Brain microvascular endothelial cell (primary cell): ENCODE measurements at regions not wholly inside any gene's neighbourhood (a gene's known extent, or its start where the extent isn't known, plus 50 kb on each side); places are given as distances from the start of the nearest gene placed in this dataset.

Experiments
- DNase-seq: peaks from one replicate; pipeline ENCODE4 v3.0.0-alpha.2; 2020
- H3K27ac ChIP-seq: fragments of 250-450 bp; sonication (Bioruptor Pico); 2 replicates; pipeline ENCODE4 v1.5.1; 2020; ENCODE audit warnings: mild to moderate bottlenecking, moderate library complexity
- H3K27me3 ChIP-seq: fragments of 250-450 bp; sonication (Bioruptor Pico); replicated peaks from 2 replicates; pipeline ENCODE4 v1.5.1; 2020; ENCODE audit warnings: mild to moderate bottlenecking
- H3K36me3 ChIP-seq: fragments of 250-450 bp; sonication (Bioruptor Pico); replicated peaks from 2 replicates; pipeline ENCODE4 v1.5.1; 2020; ENCODE audit warnings: mild to moderate bottlenecking
- H3K4me3 ChIP-seq: 2 replicates; pipeline ENCODE4 v1.5.1; 2011; ENCODE audit warnings: low read depth, mild to moderate bottlenecking, control low read depth, low read length, moderate library complexity
- in situ Hi-C: cut with HindIII; loops from 2 replicates; pipeline ENCODE4 v1.10.0; 2017; ENCODE audit warnings: low sequenced_read_pairs, low pct_ligation_motif_present
- TF ChIP-seq, protein P1 (sequence below): IDR thresholded peaks from 2 replicates; pipeline ENCODE4 v1.5.1; 2011; ENCODE audit warnings: low read depth, mild to moderate bottlenecking, moderate library complexity, low read length, control low read depth, inconsistent platforms; ENCODE audit errors: missing control alignments

DNA sequence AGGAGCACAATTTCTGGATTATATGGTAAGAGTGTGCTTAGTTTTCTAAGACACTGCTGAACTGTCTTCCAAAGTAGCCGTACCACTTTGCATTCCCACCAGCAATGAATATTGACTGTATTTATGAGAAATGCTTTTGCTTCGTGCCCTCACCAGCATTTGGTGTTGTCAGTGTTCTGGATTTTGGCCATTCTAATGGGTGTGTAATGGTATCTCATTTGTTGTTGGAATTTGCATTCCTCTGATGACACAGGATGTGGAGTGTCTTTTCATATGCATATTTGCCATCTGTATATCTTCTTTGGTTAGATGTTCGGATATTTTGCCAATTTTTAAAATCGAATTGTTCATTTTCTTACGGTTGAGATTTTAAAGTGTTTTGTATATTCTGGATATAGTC lies 558.5 kb upstream of the FZD8 start:
- TF ChIP-seq, protein P1, sequence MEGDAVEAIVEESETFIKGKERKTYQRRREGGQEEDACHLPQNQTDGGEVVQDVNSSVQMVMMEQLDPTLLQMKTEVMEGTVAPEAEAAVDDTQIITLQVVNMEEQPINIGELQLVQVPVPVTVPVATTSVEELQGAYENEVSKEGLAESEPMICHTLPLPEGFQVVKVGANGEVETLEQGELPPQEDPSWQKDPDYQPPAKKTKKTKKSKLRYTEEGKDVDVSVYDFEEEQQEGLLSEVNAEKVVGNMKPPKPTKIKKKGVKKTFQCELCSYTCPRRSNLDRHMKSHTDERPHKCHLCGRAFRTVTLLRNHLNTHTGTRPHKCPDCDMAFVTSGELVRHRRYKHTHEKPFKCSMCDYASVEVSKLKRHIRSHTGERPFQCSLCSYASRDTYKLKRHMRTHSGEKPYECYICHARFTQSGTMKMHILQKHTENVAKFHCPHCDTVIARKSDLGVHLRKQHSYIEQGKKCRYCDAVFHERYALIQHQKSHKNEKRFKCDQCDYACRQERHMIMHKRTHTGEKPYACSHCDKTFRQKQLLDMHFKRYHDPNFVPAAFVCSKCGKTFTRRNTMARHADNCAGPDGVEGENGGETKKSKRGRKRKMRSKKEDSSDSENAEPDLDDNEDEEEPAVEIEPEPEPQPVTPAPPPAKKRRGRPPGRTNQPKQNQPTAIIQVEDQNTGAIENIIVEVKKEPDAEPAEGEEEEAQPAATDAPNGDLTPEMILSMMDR, result no peak
- no peak overlapping the region for H3K4me3 ChIP-seq
- no peaks in the 10 kb centered on the region for H3K36me3 ChIP-seq
- no peaks in the 10 kb centered on the region for H3K27me3 ChIP-seq
- DNase-seq, result no peak
- in situ Hi-C loops, result no loop called here
- no peak overlapping the region for H3K27ac ChIP-seq

DNA sequence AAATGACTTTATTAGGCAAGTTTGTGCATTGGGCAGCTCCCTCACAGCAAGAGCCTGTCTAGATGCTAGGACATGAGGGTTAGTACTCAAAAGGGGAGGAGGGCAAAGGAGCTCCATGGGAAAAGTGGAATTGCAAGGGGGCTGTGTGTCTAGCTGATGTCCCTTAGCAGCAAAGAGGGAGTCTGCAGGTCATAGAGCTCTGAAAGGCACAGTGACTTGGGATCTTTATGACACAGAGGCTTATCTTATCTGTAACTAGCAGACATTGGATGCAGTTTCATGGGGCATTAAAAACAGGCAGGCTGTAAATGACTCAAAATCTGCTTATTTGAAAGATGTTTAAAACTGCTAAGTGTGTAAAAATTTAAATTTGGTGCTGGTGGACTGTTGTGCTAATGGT lies 556.2 kb upstream of the FZD8 start:
- no peak overlapping the region for H3K4me3 ChIP-seq
- H3K27me3 ChIP-seq, result no peaks in the 10 kb centered on the region
- in situ Hi-C loops, result no loop called here
- no peaks in the 10 kb centered on the region for H3K36me3 ChIP-seq
- no peak overlapping the region for H3K27ac ChIP-seq
- TF ChIP-seq, protein P1, result no peak
- DNase-seq, result no peak

DNA sequence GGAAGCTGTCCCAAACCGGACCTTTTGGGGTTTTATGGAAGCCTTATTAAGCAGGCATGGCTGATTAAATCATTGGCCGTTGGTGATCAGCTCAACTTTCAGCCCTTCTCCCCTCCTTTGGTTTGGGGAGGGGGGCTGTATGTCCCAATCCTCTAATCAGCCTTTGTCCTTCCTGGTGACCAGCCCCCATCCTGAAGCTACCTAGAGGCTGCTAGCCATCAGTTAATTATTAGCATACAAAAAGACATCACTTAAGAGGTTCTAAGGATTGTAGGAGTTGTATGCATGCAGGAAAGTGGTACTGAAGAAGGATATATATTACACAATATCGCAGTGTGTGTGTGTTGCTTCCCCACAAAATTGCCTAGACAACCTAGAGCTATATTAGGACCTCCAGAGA lies 553.3 kb upstream of the FZD8 start:
- Histone ChIP-seq H3K4me3 (no peak overlapping the region), H3K27me3 (no peaks in the 10 kb centered on the region), H3K36me3 (no peaks in the 10 kb centered on the region), H3K27ac (no peak overlapping the region)
- in situ Hi-C loops, result no loop called here
- DNase-seq, result no peak
- TF ChIP-seq, protein P1, result no peak

DNA sequence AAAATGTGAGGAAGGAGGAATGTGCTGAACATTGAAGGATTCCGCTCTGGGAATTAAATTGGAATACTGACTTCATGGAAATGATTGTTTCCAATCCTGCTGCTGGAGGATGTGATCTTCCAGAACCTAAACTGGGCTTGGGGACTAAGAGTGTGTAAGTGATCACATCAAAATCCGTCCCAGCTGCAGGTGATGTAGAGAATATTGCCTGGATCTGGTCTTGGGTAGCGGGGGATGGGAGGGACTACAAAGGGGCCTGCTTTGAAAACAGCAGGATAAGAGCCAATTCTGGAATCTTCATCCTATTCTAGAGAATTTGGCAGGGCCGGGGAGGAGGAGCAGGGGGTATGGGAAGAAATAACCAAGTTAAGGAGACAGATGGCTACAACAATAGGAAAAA lies 552.2 kb upstream of the FZD8 start:
- Histone ChIP-seq H3K36me3 (no peaks in the 10 kb centered on the region), H3K27me3 (no peaks in the 10 kb centered on the region), H3K27ac (no peak overlapping the region), H3K4me3 (no peak overlapping the region)
- in situ Hi-C loops, result no loop called here
- TF ChIP-seq, protein P1, result no peak
- DNase-seq, result no peak

DNA sequence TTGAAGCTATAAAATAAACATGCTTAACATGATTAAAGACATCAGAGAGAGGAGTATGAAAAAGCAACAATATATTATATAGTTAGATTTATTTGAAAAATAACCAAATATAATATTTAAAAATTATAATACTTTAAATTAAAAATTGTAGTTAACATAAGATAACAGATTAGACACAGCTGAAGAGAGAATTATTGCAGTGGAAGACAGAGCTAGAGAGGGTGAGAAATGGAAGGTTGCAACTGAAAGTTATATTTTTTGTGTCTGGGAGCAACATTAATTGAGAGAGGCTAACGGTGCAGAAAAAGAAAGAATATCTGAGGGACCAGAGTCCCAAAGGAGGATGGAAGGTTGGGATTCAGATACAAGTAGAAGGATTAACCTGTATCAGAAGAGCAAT lies 548.9 kb upstream of the FZD8 start:
- DNase-seq, result no peak
- H3K27me3 ChIP-seq, result no peaks in the 10 kb centered on the region
- in situ Hi-C loops, result no loop called here
- H3K36me3 ChIP-seq, result no peaks in the 10 kb centered on the region
- H3K4me3 ChIP-seq, result no peak overlapping the region
- TF ChIP-seq, protein P1, result no peak
- H3K27ac ChIP-seq, result no peak overlapping the region

DNA sequence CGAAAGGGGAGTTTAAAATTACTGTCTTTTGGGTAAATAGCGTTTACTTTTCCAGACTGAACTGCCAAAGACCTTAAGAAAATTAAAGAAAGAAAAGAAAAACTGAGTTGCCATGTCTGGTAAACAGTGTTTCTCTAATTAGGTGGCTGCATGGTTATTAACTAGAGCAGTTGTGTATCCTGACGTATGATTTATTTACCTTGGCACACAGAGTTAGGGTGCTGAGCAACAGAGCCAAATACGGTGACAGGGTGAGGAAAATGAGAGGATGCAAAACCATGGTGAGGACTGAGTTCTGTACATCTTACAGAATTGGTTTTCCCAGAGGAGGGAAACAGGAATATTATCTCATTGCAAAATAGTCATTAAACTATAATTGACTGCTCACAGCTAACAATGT lies 546.4 kb upstream of the FZD8 start:
- DNase-seq, result no peak
- Histone ChIP-seq H3K27me3 (no peaks in the 10 kb centered on the region), H3K27ac (no peak overlapping the region), H3K4me3 (no peak overlapping the region), H3K36me3 (no peaks in the 10 kb centered on the region)
- TF ChIP-seq, protein P1, result no peak
- in situ Hi-C loops, result no loop called here
